ENCODE measurements at regions not wholly inside any gene's neighbourhood (a gene's known extent, or its start where the extent isn't known, plus 50 kb on each side); places are given as distances from the start of the nearest gene placed in this dataset.

- 63 to 94% (median 82%) methylated on average over 7 to 8 of the region's 8 CpGs for WGBS, 5 donors
- Histone ChIP-seq H3K4me1 (no peaks in the 10 kb centered on the region), H3K9me3 (no peaks in the 10 kb centered on the region), H3K4me3 (no peak overlapping the region), H3K36me3 (no peaks in the 10 kb centered on the region), H3K27ac (no peak overlapping the region), H3K27me3 (replicated peaks in 1 of 7) (no peaks in the 10 kb centered on the region)
- TF ChIP-seq CTCF (IDR thresholded peaks at IDR 0.05 in 8 of 11, conservative IDR thresholded peaks at IDR 0.05 in 3 of 11) (no peak), POLR2A (IDR thresholded peaks at IDR 0.05) (no peak), POLR2AphosphoS5 (IDR thresholded peaks at IDR 0.05) (no peak)
- no peak for DNase-seq
- intact Hi-C loops (cut with DNase I; ENCODE audit: low total_unique reads), result no loop called here
Observed at GRCh38 chrX:39996536-39996935, 101.2 kb downstream of the BCOR start.

- H3K9me3 ChIP-seq, result no peaks in the 10 kb centered on the region
- no peaks in the 10 kb centered on the region for H3K36me3 ChIP-seq
- intact Hi-C loops (cut with DNase I; ENCODE audit: low total_unique reads), result no loop called here
- 87 to 98% (median 94%) methylated on average over 6 of the region's 6 CpGs for WGBS, 5 donors
- no peak for DNase-seq
- H3K4me3 ChIP-seq, result no peak overlapping the region
- peaks cover 0 to 2% (median 0%) of the 10 kb centered on the region in 7 donors for H3K27me3 ChIP-seq (replicated peaks in 1 of 7)
- no peak for TF ChIP-seq POLR2A (IDR thresholded peaks at IDR 0.05)
- TF ChIP-seq CTCF (IDR thresholded peaks at IDR 0.05 in 8 of 11, conservative IDR thresholded peaks at IDR 0.05 in 3 of 11), result no peak
- H3K4me1 ChIP-seq, result no peaks in the 10 kb centered on the region
- no peak overlapping the region for H3K27ac ChIP-seq
Observed at GRCh38 chrX:39998636-39999406, 98.9 kb downstream of the BCOR start.

Small RNA genes lying in the stretch of these regions (microRNA-seq; reads per million reads assigned to microRNA genes)
- 0 reads per million in 3 donors for gene MIR1587
- 0 reads per million in 3 donors for gene MIR3937

Small RNA genes lying in the stretch of these regions (small RNA-seq; reads per million reads assigned to genes)
- 0 reads per million in 4 donors for gene MIR1587
- gene MIR3937, result 0 reads per million in 4 donors
- 0 reads per million in 4 donors for gene RN7SL732P
- gene RNU6-591P, result 0 reads per million in 4 donors

All from spleen (tissue), 11 donors.